ENCODE measurements at regions not wholly inside any gene's neighbourhood (a gene's known extent, or its start where the extent isn't known, plus 50 kb on each side); places are given as distances from the start of the nearest gene placed in this dataset.
"Not testable (repeated sequence)": the region's sequence is repeated elsewhere in the genome, so short reads cannot be mapped to it uniquely, and the experiment has no call there.

GRCh38 chrX:123013141-123013540 lies 170.9 kb upstream of the GRIA3 start:
- DNase-seq, result no peak

- no peak for DNase-seq
Measured at GRCh38 chrX:123036401-123036800, 147.7 kb upstream of the GRIA3 start.

GRCh38 chrX:123049071-123049625 lies 134.9 kb upstream of the GRIA3 start:
- no peak for DNase-seq

- DNase-seq, result no peak
Measured at GRCh38 chrX:123060986-123061385, 123.1 kb upstream of the GRIA3 start.

- no peak for DNase-seq
Measured at GRCh38 chrX:123064053-123064452, 120.0 kb upstream of the GRIA3 start.

- DNase-seq, result no peak
Measured at GRCh38 chrX:123072686-123073385, 111.2 kb upstream of the GRIA3 start.

- no peak for DNase-seq
Measured at GRCh38 chrX:123075947-123076561, 108.0 kb upstream of the GRIA3 start.

- DNase-seq, result no peak
Measured at GRCh38 chrX:123077631-123078030, 106.4 kb upstream of the GRIA3 start.

- DNase-seq, result no peak
Measured at GRCh38 chrX:123080065-123080464, 104.0 kb upstream of the GRIA3 start.

GRCh38 chrX:123081776-123082175 lies 102.3 kb upstream of the GRIA3 start:
- no peak for DNase-seq

GRCh38 chrX:123083924-123084323 lies 100.2 kb upstream of the GRIA3 start:
- no peak for DNase-seq

GRCh38 chrX:123084797-123085196 lies 99.3 kb upstream of the GRIA3 start:
- DNase-seq, result no peak

- DNase-seq, result no peak
Measured at GRCh38 chrX:123085311-123085940, 98.7 kb upstream of the GRIA3 start.

- no peak for DNase-seq
Measured at GRCh38 chrX:123086768-123087167, 97.3 kb upstream of the GRIA3 start.

- no peak for DNase-seq
Measured at GRCh38 chrX:123087326-123087725, 96.8 kb upstream of the GRIA3 start.

- no peak for DNase-seq
Measured at GRCh38 chrX:123088331-123088730, 95.7 kb upstream of the GRIA3 start.

GRCh38 chrX:123088930-123089329 lies 95.1 kb upstream of the GRIA3 start:
- no peak for DNase-seq

- DNase-seq, result no peak
Measured at GRCh38 chrX:123093792-123094191, 90.3 kb upstream of the GRIA3 start.

GRCh38 chrX:123108513-123109427 lies 75.3 kb upstream of the GRIA3 start:
- DNase-seq, result no peak

GRCh38 chrX:123121241-123121640 lies 62.8 kb upstream of the GRIA3 start:
- no peak for DNase-seq

- DNase-seq, result not testable (repeated sequence)
Measured at GRCh38 chrX:123129805-123130204, 54.3 kb upstream of the GRIA3 start.
